ENCODE measurements at regions not wholly inside any gene's neighbourhood (a gene's known extent, or its start where the extent isn't known, plus 50 kb on each side); places are given as distances from the start of the nearest gene placed in this dataset.

DNA sequence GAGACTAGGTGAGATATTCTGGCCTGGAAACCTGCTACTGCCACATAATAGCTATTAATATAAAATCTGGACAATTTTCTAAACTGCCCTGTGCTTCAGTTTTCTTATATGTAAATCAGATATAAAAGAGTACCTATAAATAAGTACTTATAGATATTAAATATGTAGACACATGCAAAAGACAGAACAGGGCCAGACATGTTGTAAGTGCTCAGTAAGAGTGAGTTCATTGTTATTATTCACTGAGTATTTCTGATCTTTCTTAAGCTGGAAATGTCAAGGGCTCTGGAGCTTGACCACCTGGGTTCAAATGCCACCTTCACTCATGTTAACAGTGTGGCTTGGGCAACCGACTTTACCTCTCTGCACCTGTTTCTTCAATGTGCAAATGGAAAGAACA is 179.8 kb downstream of the GALC start:
- ATAC-seq (ENCODE audit: insufficient read depth, low read depth): no peak
- Histone ChIP-seq H3K4me3 (ENCODE audit: low read depth in 1 of 2, low read length in 2 of 2) (no peak overlapping the region), H3K9ac (ENCODE audit: low read depth, low read length) (no peak overlapping the region), H3K36me3 (ENCODE audit: insufficient read depth, low read length) (no peaks in the 10 kb centered on the region), H3K4me2 (ENCODE audit: insufficient read depth, low read length) (no peak overlapping the region), H3K27me3 (ENCODE audit: insufficient read depth, low read length, poor library complexity) (no peaks in the 10 kb centered on the region), H3K79me2 (ENCODE audit: insufficient read depth, low read length) (no peaks in the 10 kb centered on the region), H3K4me1 (ENCODE audit: insufficient read depth, low read length) (no peaks in the 10 kb centered on the region), H3K9me3 (ENCODE audit: insufficient read depth, low read length, severe bottlenecking) (no peaks in the 10 kb centered on the region), H4K20me1 (ENCODE audit: insufficient read depth, low read length) (no peaks in the 10 kb centered on the region), H3K27ac (ENCODE audit: low read length) (no peak overlapping the region), H2AFZ (ENCODE audit: low read depth, low read length) (no peak overlapping the region)
- DNase-seq: no peak
- TF ChIP-seq, protein P1, sequence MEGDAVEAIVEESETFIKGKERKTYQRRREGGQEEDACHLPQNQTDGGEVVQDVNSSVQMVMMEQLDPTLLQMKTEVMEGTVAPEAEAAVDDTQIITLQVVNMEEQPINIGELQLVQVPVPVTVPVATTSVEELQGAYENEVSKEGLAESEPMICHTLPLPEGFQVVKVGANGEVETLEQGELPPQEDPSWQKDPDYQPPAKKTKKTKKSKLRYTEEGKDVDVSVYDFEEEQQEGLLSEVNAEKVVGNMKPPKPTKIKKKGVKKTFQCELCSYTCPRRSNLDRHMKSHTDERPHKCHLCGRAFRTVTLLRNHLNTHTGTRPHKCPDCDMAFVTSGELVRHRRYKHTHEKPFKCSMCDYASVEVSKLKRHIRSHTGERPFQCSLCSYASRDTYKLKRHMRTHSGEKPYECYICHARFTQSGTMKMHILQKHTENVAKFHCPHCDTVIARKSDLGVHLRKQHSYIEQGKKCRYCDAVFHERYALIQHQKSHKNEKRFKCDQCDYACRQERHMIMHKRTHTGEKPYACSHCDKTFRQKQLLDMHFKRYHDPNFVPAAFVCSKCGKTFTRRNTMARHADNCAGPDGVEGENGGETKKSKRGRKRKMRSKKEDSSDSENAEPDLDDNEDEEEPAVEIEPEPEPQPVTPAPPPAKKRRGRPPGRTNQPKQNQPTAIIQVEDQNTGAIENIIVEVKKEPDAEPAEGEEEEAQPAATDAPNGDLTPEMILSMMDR (IDR thresholded peaks at IDR 0.05; ENCODE audit: borderline replicate concordance, extremely low read depth, low read length, poor library complexity, severe bottlenecking): no peak
- TF ChIP-seq EZH2 (IDR thresholded peaks at IDR 0.05; ENCODE audit: borderline replicate concordance, low read depth, low read length, severe bottlenecking): no peak

DNA sequence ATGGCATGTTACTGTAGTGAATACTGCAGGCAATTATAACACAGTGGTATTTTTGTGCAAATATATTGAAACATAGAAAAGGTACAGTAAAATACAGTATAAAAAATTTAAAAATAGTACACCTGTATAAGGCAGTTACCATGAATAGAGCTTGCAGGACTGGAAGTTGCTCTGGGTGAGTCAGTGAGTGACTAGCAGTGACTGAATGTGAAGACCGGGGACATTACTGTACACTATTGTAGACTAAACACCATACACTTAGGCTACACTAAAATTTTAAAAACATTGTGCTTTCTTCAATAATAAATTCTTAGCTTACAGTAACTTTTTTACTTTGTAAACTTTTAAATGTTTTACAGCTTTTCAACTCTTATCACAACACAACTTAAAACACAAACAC is 181.7 kb downstream of the GALC start:
- no peaks in the 10 kb centered on the region for H3K36me3 ChIP-seq (ENCODE audit: insufficient read depth, low read length)

DNA sequence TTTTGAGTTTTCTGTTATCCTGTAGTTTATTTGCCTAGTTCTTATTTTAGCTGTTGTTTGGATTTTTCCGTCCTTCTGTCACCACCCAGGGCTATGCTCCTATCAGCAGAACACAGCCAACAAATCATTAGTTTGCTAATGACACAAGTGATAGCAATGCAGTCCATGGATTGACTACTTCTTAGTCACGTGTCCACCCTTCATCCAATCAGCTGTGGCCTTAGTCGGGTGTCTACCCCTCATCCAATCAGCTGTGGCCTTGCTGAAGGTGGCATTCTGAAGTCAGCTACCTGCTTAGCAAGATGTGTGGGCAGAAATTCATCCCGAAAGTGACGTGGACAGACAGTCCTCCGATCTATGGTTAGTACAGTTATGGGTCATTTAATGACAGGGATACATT is 182.3 kb downstream of the GALC start:
- no peak overlapping the region for H3K4me2 ChIP-seq (ENCODE audit: insufficient read depth, low read length)
- DNase-seq (no peak), ATAC-seq (ENCODE audit: insufficient read depth, low read depth) (no peak)
- no peaks in the 10 kb centered on the region for H3K36me3 ChIP-seq (ENCODE audit: insufficient read depth, low read length)
- no peak overlapping the region for H3K27ac ChIP-seq (ENCODE audit: low read length)
- no peaks in the 10 kb centered on the region for H3K27me3 ChIP-seq (ENCODE audit: insufficient read depth, low read length, poor library complexity)
- H3K79me2 ChIP-seq (ENCODE audit: insufficient read depth, low read length): no peaks in the 10 kb centered on the region
- H3K9ac ChIP-seq (ENCODE audit: low read depth, low read length): no peak overlapping the region
- H4K20me1 ChIP-seq (ENCODE audit: insufficient read depth, low read length): no peaks in the 10 kb centered on the region
- TF ChIP-seq EZH2 (IDR thresholded peaks at IDR 0.05; ENCODE audit: borderline replicate concordance, low read depth, low read length, severe bottlenecking): no peak
- TF ChIP-seq, protein P1 (IDR thresholded peaks at IDR 0.05; ENCODE audit: borderline replicate concordance, extremely low read depth, low read length, poor library complexity, severe bottlenecking): no peak
- no peak overlapping the region for H3K4me3 ChIP-seq (ENCODE audit: low read depth in 1 of 2, low read length in 2 of 2)
- no peak overlapping the region for H2AFZ ChIP-seq (ENCODE audit: low read depth, low read length)
- no peaks in the 10 kb centered on the region for H3K9me3 ChIP-seq (ENCODE audit: insufficient read depth, low read length, severe bottlenecking)
- no peaks in the 10 kb centered on the region for H3K4me1 ChIP-seq (ENCODE audit: insufficient read depth, low read length)

More for the DNA sequence above, 181.7 kb downstream of the GALC start:
- TF ChIP-seq EZH2 (IDR thresholded peaks at IDR 0.05; ENCODE audit: borderline replicate concordance, low read depth, low read length, severe bottlenecking): no peak
- TF ChIP-seq, protein P1 (IDR thresholded peaks at IDR 0.05; ENCODE audit: borderline replicate concordance, extremely low read depth, low read length, poor library complexity, severe bottlenecking): no peak
- Histone ChIP-seq H3K4me3 (ENCODE audit: low read depth in 1 of 2, low read length in 2 of 2) (no peak overlapping the region), H3K9ac (ENCODE audit: low read depth, low read length) (no peak overlapping the region), H3K27me3 (ENCODE audit: insufficient read depth, low read length, poor library complexity) (no peaks in the 10 kb centered on the region), H3K4me2 (ENCODE audit: insufficient read depth, low read length) (no peak overlapping the region), H4K20me1 (ENCODE audit: insufficient read depth, low read length) (no peaks in the 10 kb centered on the region), H3K4me1 (ENCODE audit: insufficient read depth, low read length) (no peaks in the 10 kb centered on the region), H3K79me2 (ENCODE audit: insufficient read depth, low read length) (no peaks in the 10 kb centered on the region), H3K9me3 (ENCODE audit: insufficient read depth, low read length, severe bottlenecking) (no peaks in the 10 kb centered on the region), H3K27ac (ENCODE audit: low read length) (no peak overlapping the region), H2AFZ (ENCODE audit: low read depth, low read length) (no peak overlapping the region)
- ATAC-seq (ENCODE audit: insufficient read depth, low read depth) (no peak), DNase-seq (no peak)

DNA sequence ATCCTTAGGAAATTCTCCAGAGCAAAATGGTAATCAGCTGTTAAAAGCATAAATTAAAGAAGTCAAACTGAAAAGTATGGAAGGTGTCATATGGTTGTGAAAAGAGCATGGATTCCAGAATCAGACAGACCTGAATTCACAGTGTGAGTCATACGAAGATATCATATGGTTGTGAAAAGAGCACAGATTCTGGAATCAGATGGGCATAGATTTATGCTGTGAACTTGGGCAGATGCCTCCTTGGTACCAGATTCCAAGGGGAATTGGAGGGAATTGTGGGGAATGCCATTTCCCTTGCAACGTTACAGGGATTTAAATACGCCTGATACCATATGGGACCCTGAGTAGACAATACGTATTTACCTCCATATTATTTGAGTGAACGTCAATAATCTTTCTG is 183.7 kb downstream of the GALC start:
- Histone ChIP-seq H3K9ac (ENCODE audit: low read depth, low read length) (no peak overlapping the region), H3K4me1 (ENCODE audit: insufficient read depth, low read length) (no peaks in the 10 kb centered on the region), H3K27me3 (ENCODE audit: insufficient read depth, low read length, poor library complexity) (no peaks in the 10 kb centered on the region), H3K79me2 (ENCODE audit: insufficient read depth, low read length) (no peaks in the 10 kb centered on the region), H4K20me1 (ENCODE audit: insufficient read depth, low read length) (no peaks in the 10 kb centered on the region), H3K36me3 (ENCODE audit: insufficient read depth, low read length) (no peaks in the 10 kb centered on the region), H3K27ac (ENCODE audit: low read length) (no peak overlapping the region), H2AFZ (ENCODE audit: low read depth, low read length) (no peak overlapping the region), H3K4me3 (ENCODE audit: low read depth in 1 of 2, low read length in 2 of 2) (no peak overlapping the region), H3K4me2 (ENCODE audit: insufficient read depth, low read length) (no peak overlapping the region), H3K9me3 (ENCODE audit: insufficient read depth, low read length, severe bottlenecking) (no peaks in the 10 kb centered on the region)
- TF ChIP-seq, protein P1 (IDR thresholded peaks at IDR 0.05; ENCODE audit: borderline replicate concordance, extremely low read depth, low read length, poor library complexity, severe bottlenecking): no peak
- TF ChIP-seq EZH2 (IDR thresholded peaks at IDR 0.05; ENCODE audit: borderline replicate concordance, low read depth, low read length, severe bottlenecking): no peak
- no peak for ATAC-seq (ENCODE audit: insufficient read depth, low read depth)
- no peak for DNase-seq
